ENCODE measurements at regions not wholly inside any gene's neighbourhood (a gene's known extent, or its start where the extent isn't known, plus 50 kb on each side); places are given as distances from the start of the nearest gene placed in this dataset.

DNA sequence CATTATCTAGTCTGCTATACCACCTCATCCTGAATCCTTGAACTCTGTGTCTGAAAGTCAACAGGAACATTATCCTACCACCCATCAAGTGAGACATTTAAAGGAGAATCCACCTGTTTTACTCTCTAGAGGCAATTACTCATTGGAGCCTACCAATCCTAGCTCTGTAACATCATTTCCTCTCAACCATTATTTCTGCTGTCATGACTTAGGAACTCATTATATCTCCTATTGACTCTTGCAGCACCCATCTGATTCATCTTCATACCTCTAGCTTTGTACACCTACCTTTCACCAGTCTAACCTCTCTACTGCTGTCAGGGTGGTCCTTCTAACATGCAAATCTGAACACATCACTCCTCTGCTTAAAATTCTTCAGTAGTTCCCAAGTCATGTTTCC, 481.5 kb downstream of the NFIB start:
- intact Hi-C loops (cut with DNase I; ENCODE audit: low total_unique reads): no loop called here
- no peak overlapping the region for H3K4me3 ChIP-seq
- no peaks in the 10 kb centered on the region for H3K27me3 ChIP-seq
- H3K9me3 ChIP-seq: peaks cover 7 to 15% of the 10 kb centered on the region in 2 donors
- H3K4me1 ChIP-seq: no peaks in the 10 kb centered on the region
- H3K27ac ChIP-seq: no peak overlapping the region
- H3K36me3 ChIP-seq: no peaks in the 10 kb centered on the region
- DNase-seq (ENCODE audit: low spot score in 2 of 2): no peak
- TF ChIP-seq, protein P1, sequence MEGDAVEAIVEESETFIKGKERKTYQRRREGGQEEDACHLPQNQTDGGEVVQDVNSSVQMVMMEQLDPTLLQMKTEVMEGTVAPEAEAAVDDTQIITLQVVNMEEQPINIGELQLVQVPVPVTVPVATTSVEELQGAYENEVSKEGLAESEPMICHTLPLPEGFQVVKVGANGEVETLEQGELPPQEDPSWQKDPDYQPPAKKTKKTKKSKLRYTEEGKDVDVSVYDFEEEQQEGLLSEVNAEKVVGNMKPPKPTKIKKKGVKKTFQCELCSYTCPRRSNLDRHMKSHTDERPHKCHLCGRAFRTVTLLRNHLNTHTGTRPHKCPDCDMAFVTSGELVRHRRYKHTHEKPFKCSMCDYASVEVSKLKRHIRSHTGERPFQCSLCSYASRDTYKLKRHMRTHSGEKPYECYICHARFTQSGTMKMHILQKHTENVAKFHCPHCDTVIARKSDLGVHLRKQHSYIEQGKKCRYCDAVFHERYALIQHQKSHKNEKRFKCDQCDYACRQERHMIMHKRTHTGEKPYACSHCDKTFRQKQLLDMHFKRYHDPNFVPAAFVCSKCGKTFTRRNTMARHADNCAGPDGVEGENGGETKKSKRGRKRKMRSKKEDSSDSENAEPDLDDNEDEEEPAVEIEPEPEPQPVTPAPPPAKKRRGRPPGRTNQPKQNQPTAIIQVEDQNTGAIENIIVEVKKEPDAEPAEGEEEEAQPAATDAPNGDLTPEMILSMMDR (IDR thresholded peaks at IDR 0.05): no peak
- TF ChIP-seq POLR2AphosphoS5 (IDR thresholded peaks at IDR 0.05) (no peak), POLR2A (IDR thresholded peaks at IDR 0.05) (no peak)

DNA sequence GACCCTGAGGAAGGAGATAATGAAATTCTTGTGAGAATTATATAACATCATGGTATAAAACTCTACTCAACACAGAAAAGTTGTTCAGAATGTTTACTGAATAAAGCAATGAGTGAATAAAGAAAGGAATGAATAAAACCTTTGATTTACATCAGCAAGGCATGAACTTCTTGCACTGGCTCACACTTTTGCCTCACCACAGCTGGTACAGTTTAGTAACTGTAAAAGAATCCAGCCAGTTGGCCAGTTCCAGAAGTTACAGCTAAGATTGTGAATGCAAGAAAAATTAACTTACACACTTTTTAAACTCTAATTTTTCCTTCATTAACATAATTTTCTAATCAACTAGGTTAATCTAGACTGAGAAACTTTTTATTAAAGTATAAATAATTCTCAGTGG, 490.9 kb downstream of the NFIB start:
- TF ChIP-seq POLR2AphosphoS5 (IDR thresholded peaks at IDR 0.05) (no peak), POLR2A (IDR thresholded peaks at IDR 0.05) (no peak)
- TF ChIP-seq, protein P1 (IDR thresholded peaks at IDR 0.05): no peak
- Histone ChIP-seq H3K4me1 (no peaks in the 10 kb centered on the region), H3K27me3 (no peaks in the 10 kb centered on the region), H3K4me3 (no peak overlapping the region), H3K27ac (no peak overlapping the region), H3K9me3 (no peaks in the 10 kb centered on the region), H3K36me3 (no peaks in the 10 kb centered on the region)
- intact Hi-C loops (cut with DNase I; ENCODE audit: low total_unique reads): no loop called here
- no peak for DNase-seq (ENCODE audit: low spot score in 2 of 2)

- H3K4me3 ChIP-seq: no peak overlapping the region
- no peak overlapping the region for H3K27ac ChIP-seq
- no peaks in the 10 kb centered on the region for H3K36me3 ChIP-seq
- H3K27me3 ChIP-seq: no peaks in the 10 kb centered on the region
- intact Hi-C loops (cut with DNase I; ENCODE audit: low total_unique reads): no loop called here
- no peaks in the 10 kb centered on the region for H3K4me1 ChIP-seq
- no peaks in the 10 kb centered on the region for H3K9me3 ChIP-seq
- TF ChIP-seq, protein P1 (IDR thresholded peaks at IDR 0.05): no peak
- no peak for TF ChIP-seq POLR2AphosphoS5 (IDR thresholded peaks at IDR 0.05)
- no peak for TF ChIP-seq POLR2A (IDR thresholded peaks at IDR 0.05)
- DNase-seq (ENCODE audit: low spot score in 2 of 2): no peak
Measured at GRCh38 chr9:13817754-13818278, 496.1 kb downstream of the NFIB start.

- Histone ChIP-seq H3K9me3 (no peaks in the 10 kb centered on the region), H3K4me1 (no peaks in the 10 kb centered on the region), H3K27ac (peak overlapping the region; percentile 3 to 57), H3K36me3 (no peaks in the 10 kb centered on the region), H3K4me3 (no peak overlapping the region), H3K27me3 (no peaks in the 10 kb centered on the region)
- DNase-seq (ENCODE audit: low spot score in 2 of 2): no peak
- intact Hi-C loops (cut with DNase I; ENCODE audit: low total_unique reads): no loop called here
- TF ChIP-seq POLR2A (IDR thresholded peaks at IDR 0.05) (no peak), POLR2AphosphoS5 (IDR thresholded peaks at IDR 0.05) (no peak)
- TF ChIP-seq, protein P1 (IDR thresholded peaks at IDR 0.05): no peak
Measured at GRCh38 chr9:13816837-13817236, 497.1 kb downstream of the NFIB start.

DNA sequence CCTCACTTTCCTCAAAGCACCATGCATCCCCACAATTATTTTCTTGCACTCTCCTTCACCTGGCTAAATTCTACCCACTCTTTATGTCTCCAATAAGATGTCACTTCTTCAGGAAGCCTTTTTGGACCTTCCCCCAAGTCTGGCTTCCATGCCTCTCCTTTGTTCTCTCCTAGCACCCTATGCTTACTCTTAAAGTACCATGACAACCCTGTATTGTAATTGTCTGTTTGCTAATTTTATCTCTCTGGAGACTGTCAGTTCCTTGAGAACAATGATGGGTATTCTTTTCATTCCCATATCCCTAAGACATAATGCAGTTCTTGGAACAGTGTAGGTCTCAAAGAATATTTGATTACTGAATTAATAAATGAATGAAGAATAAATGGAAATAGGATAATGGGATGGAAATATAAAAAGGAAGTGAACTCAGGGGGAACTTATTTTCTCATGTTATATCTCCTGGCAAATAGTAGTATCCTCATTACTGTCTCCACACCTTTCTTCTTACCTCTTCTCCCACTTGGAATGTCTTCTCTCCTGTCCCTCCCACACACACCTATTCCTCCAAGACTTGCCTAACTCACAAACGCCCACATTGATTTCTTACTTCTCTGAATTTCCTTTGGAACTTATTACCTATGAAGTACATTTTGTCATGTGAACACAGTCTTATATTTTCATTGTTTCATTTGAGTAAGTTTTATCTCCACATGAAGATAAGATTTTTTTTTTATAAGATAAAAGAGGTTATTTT, 499.1 kb downstream of the NFIB start:
- Histone ChIP-seq H3K9me3 (no peaks in the 10 kb centered on the region), H3K4me3 (no peak overlapping the region), H3K4me1 (no peaks in the 10 kb centered on the region), H3K27me3 (no peaks in the 10 kb centered on the region), H3K27ac (peak overlapping the region in 1 of 2 donors; percentile 48), H3K36me3 (no peaks in the 10 kb centered on the region)
- DNase-seq (ENCODE audit: low spot score in 2 of 2): no peak
- TF ChIP-seq, protein P1 (IDR thresholded peaks at IDR 0.05): no peak
- no peak for TF ChIP-seq POLR2AphosphoS5 (IDR thresholded peaks at IDR 0.05)
- no peak for TF ChIP-seq POLR2A (IDR thresholded peaks at IDR 0.05)
- intact Hi-C loops (cut with DNase I; ENCODE audit: low total_unique reads): no loop called here
